ENCODE measurements at regions not wholly inside any gene's neighbourhood (a gene's known extent, or its start where the extent isn't known, plus 50 kb on each side); places are given as distances from the start of the nearest gene placed in this dataset.

DNA sequence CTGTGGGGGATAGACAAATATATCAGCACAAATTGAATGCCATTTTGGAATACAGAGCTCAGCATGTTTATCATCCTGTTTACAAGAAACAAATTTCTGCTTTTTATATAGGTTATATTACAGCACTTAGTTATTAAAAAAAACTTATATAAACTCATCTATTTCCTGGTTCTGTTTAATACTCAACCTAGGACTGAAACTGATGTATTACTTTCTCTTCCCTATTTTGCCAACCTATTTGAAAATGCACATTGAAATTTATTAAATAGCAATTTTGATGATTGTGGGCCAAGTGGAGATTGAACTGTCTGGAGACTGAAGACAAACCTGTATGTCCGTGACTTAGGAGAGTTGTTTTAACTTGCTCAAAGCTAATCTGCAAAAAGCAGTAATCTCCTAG, 288.3 kb upstream of the ANO3 start:
- Histone ChIP-seq H3K36me3 (ENCODE audit: control insufficient read depth in 4 of 4, insufficient read depth in 4 of 4, low read length in 4 of 4) (no peaks in the 10 kb centered on the region), H3K4me1 (ENCODE audit: control insufficient read depth in 5 of 5, insufficient read depth in 5 of 5, low read length in 5 of 5) (no peaks in the 10 kb centered on the region), H3K27ac (ENCODE audit: low read depth in 1 of 2, low read length in 1 of 2) (no peak overlapping the region), H3K27me3 (ENCODE audit: control insufficient read depth in 3 of 3, insufficient read depth in 3 of 3, low read length in 2 of 3) (no peaks in the 10 kb centered on the region), H3K9me3 (ENCODE audit: control insufficient read depth in 4 of 4, insufficient read depth in 3 of 4, low read length in 3 of 4) (no peaks in the 10 kb centered on the region), H3K4me3 (no peak overlapping the region), H3K9ac (ENCODE audit: insufficient read depth in 1 of 2, low read length in 2 of 2) (no peak overlapping the region)
- TF ChIP-seq, protein P1, sequence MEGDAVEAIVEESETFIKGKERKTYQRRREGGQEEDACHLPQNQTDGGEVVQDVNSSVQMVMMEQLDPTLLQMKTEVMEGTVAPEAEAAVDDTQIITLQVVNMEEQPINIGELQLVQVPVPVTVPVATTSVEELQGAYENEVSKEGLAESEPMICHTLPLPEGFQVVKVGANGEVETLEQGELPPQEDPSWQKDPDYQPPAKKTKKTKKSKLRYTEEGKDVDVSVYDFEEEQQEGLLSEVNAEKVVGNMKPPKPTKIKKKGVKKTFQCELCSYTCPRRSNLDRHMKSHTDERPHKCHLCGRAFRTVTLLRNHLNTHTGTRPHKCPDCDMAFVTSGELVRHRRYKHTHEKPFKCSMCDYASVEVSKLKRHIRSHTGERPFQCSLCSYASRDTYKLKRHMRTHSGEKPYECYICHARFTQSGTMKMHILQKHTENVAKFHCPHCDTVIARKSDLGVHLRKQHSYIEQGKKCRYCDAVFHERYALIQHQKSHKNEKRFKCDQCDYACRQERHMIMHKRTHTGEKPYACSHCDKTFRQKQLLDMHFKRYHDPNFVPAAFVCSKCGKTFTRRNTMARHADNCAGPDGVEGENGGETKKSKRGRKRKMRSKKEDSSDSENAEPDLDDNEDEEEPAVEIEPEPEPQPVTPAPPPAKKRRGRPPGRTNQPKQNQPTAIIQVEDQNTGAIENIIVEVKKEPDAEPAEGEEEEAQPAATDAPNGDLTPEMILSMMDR (IDR thresholded peaks at IDR 0.05; ENCODE audit: control extremely low read depth, extremely low read depth) = no peak
- DNase-seq = no peak
- WGBS, 2 donors = 88 to 90% methylated on average over 1 of the region's 1 CpG
- no peak for ATAC-seq (ENCODE audit: insufficient read depth, low FRiP score)

GRCh38 chr11:26044389-26044788, 287.5 kb upstream of the ANO3 start:
- WGBS, 2 donors = 81 to 84% methylated on average over 1 of the region's 1 CpG
- ATAC-seq (ENCODE audit: insufficient read depth, low FRiP score) = no peak
- TF ChIP-seq, protein P1 (IDR thresholded peaks at IDR 0.05; ENCODE audit: control extremely low read depth, extremely low read depth) = no peak
- H3K4me1 ChIP-seq (ENCODE audit: control insufficient read depth in 5 of 5, insufficient read depth in 5 of 5, low read length in 5 of 5) = no peaks in the 10 kb centered on the region
- no peak overlapping the region for H3K27ac ChIP-seq (ENCODE audit: low read depth in 1 of 2, low read length in 1 of 2)
- H3K4me3 ChIP-seq = no peak overlapping the region
- no peaks in the 10 kb centered on the region for H3K36me3 ChIP-seq (ENCODE audit: control insufficient read depth in 4 of 4, insufficient read depth in 4 of 4, low read length in 4 of 4)
- no peak overlapping the region for H3K9ac ChIP-seq (ENCODE audit: insufficient read depth in 1 of 2, low read length in 2 of 2)
- DNase-seq = no peak
- no peaks in the 10 kb centered on the region for H3K27me3 ChIP-seq (ENCODE audit: control insufficient read depth in 3 of 3, insufficient read depth in 3 of 3, low read length in 2 of 3)
- H3K9me3 ChIP-seq (ENCODE audit: control insufficient read depth in 4 of 4, insufficient read depth in 3 of 4, low read length in 3 of 4) = no peaks in the 10 kb centered on the region

GRCh38 chr11:26045082-26045481, 286.8 kb upstream of the ANO3 start:
- Histone ChIP-seq H3K36me3 (ENCODE audit: control insufficient read depth in 4 of 4, insufficient read depth in 4 of 4, low read length in 4 of 4) (no peaks in the 10 kb centered on the region), H3K9ac (ENCODE audit: insufficient read depth in 1 of 2, low read length in 2 of 2) (no peak overlapping the region), H3K27ac (ENCODE audit: low read depth in 1 of 2, low read length in 1 of 2) (no peak overlapping the region), H3K9me3 (ENCODE audit: control insufficient read depth in 4 of 4, insufficient read depth in 3 of 4, low read length in 3 of 4) (no peaks in the 10 kb centered on the region), H3K4me1 (ENCODE audit: control insufficient read depth in 5 of 5, insufficient read depth in 5 of 5, low read length in 5 of 5) (no peaks in the 10 kb centered on the region), H3K4me3 (no peak overlapping the region), H3K27me3 (ENCODE audit: control insufficient read depth in 3 of 3, insufficient read depth in 3 of 3, low read length in 2 of 3) (no peaks in the 10 kb centered on the region)
- DNase-seq (no peak), ATAC-seq (ENCODE audit: insufficient read depth, low FRiP score) (no peak)
- TF ChIP-seq, protein P1 (IDR thresholded peaks at IDR 0.05; ENCODE audit: control extremely low read depth, extremely low read depth) = no peak

DNA sequence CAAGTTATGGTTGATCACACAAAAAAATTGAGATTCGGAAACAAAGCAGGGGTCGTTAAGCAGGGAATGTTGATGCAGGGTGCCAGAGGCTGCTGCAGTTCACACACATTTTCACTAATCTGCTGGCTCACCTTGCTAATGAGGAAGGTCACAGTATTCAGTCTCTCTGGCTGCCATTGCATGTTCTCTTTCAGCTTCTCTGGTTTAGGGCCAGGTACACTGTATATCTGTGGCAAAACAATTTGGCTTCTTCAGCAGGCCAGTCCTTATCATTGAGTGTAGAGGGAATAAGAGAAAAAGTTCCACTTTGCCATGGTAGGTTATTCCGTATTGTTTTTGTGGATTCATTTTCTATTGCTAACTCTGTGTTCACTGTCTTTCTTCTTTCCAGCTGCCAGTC, 283.7 kb upstream of the ANO3 start:
- H3K4me3 ChIP-seq = no peak overlapping the region
- no peaks in the 10 kb centered on the region for H3K9me3 ChIP-seq (ENCODE audit: control insufficient read depth in 4 of 4, insufficient read depth in 3 of 4, low read length in 3 of 4)
- DNase-seq = no peak
- TF ChIP-seq, protein P1 (IDR thresholded peaks at IDR 0.05; ENCODE audit: control extremely low read depth, extremely low read depth) = no peak
- no peak overlapping the region for H3K9ac ChIP-seq (ENCODE audit: insufficient read depth in 1 of 2, low read length in 2 of 2)
- no peak for ATAC-seq (ENCODE audit: insufficient read depth, low FRiP score)
- no peaks in the 10 kb centered on the region for H3K27me3 ChIP-seq (ENCODE audit: control insufficient read depth in 3 of 3, insufficient read depth in 3 of 3, low read length in 2 of 3)
- no peaks in the 10 kb centered on the region for H3K36me3 ChIP-seq (ENCODE audit: control insufficient read depth in 4 of 4, insufficient read depth in 4 of 4, low read length in 4 of 4)
- H3K4me1 ChIP-seq (ENCODE audit: control insufficient read depth in 5 of 5, insufficient read depth in 5 of 5, low read length in 5 of 5) = no peaks in the 10 kb centered on the region
- 86 to 87% methylated on average over 3 of the region's 3 CpGs for WGBS, 2 donors
- peak overlapping the region in 1 of 2 donors; percentile 56 for H3K27ac ChIP-seq (ENCODE audit: low read depth in 1 of 2, low read length in 1 of 2)
